H1 (cell line): ENCODE measurements at regions not wholly inside any gene's neighbourhood (a gene's known extent, or its start where the extent isn't known, plus 50 kb on each side); places are given as distances from the start of the nearest gene placed in this dataset.

Experiments
- CTCF ChIP-seq, 3 experiments: IDR thresholded peaks; 1 replicate in 2 of 3; 2 replicates in 1 of 3; pipeline versions ENCODE4 v1.5.1 to v1.6.1; 2011; ENCODE audit warnings: low read length in 3 of 3, mild to moderate bottlenecking in 3 of 3, inconsistent platforms in 2 of 3, low read depth in 1 of 3, moderate library complexity in 1 of 3; ENCODE audit not compliant: insufficient read depth in 1 of 3; ENCODE audit errors: control extremely low read depth in 1 of 3
- EZH2 ChIP-seq: fragments of 200-600 bp; sonication (generic); IDR thresholded peaks from 2 replicates; pipeline ENCODE4 v1.7.1; 2012; ENCODE audit warnings: low read depth, mild to moderate bottlenecking, moderate library complexity, low read length, inconsistent platforms; ENCODE audit not compliant: severe bottlenecking
- HDAC2 ChIP-seq, 2 experiments: fragments of 300-600 bp in 1 of 2; sonication (generic) in 1 of 2; IDR thresholded peaks; 2 replicates each; pipeline ENCODE4 v1.6.1; 2011 to 2012; ENCODE audit warnings: low read depth in 2 of 2, low read length in 2 of 2, mild to moderate bottlenecking in 2 of 2, moderate library complexity in 2 of 2, borderline replicate concordance in 1 of 2, inconsistent platforms in 1 of 2
- POLR2A ChIP-seq, 2 experiments: IDR thresholded peaks; 1 replicate in 1 of 2; 2 replicates in 1 of 2; pipeline ENCODE4 v1.6.1; 2011; ENCODE audit warnings: low read depth in 2 of 2, low read length in 2 of 2, mild to moderate bottlenecking in 2 of 2; ENCODE audit errors: control extremely low read depth in 1 of 2
- POLR2AphosphoS5 ChIP-seq: IDR thresholded peaks from 2 replicates; pipeline ENCODE4 v1.6.1; 2011; ENCODE audit warnings: low read depth, low read length

- no peak for TF ChIP-seq CTCF (IDR thresholded peaks at IDR 0.05; ENCODE audit: control extremely low read depth in 1 of 3, insufficient read depth in 1 of 3, low read depth in 1 of 3, low read length in 3 of 3)
- TF ChIP-seq POLR2A (IDR thresholded peaks at IDR 0.05; ENCODE audit: control extremely low read depth in 1 of 2, low read depth in 2 of 2, low read length in 2 of 2): no peak
- no peak for TF ChIP-seq POLR2AphosphoS5
- no peak for TF ChIP-seq HDAC2 (IDR thresholded peaks at IDR 0.05; ENCODE audit: borderline replicate concordance in 1 of 2, low read depth in 2 of 2, low read length in 2 of 2)
- TF ChIP-seq EZH2: no peak
These were observed 133.3 kb downstream of the TBX5 start for GRCh38 chr12:114272605-114273004.
